ENCODE measurements at regions not wholly inside any gene's neighbourhood (a gene's known extent, or its start where the extent isn't known, plus 50 kb on each side); places are given as distances from the start of the nearest gene placed in this dataset.

DNA sequence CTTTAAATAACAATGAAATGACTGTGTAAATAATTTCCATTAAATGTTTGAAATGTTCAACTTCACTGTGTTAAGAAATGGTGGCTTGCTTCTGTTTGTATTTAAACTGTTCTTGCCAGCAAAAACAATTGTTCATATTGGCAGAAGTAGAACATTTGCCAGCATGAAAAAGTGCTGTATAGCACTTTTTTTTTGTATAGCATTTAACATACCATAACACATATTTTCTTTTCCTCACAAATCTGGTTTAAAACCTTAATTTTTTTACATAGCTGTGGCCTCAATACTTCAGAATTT is 94.1 kb downstream of the COX18 start:
- H3K36me3 ChIP-seq = no peaks in the 10 kb centered on the region
- no peaks in the 10 kb centered on the region for H3K27me3 ChIP-seq
- DNase-seq (no peak), ATAC-seq (no peak)
- in situ Hi-C loops (cut with MboI; ENCODE audit: low sequenced_read_pairs in 4 of 4) = no loop called here
- H3K4me3 ChIP-seq = no peak overlapping the region
- H3K4me1 ChIP-seq = no peaks in the 10 kb centered on the region
- intact Hi-C loops (cut with DNase I; ENCODE audit: low total_unique reads) = no loop called here
- H3K9me3 ChIP-seq = no peaks in the 10 kb centered on the region
- no peak for TF ChIP-seq POLR2A (IDR thresholded peaks at IDR 0.05)
- H3K27ac ChIP-seq = no peak overlapping the region

DNA sequence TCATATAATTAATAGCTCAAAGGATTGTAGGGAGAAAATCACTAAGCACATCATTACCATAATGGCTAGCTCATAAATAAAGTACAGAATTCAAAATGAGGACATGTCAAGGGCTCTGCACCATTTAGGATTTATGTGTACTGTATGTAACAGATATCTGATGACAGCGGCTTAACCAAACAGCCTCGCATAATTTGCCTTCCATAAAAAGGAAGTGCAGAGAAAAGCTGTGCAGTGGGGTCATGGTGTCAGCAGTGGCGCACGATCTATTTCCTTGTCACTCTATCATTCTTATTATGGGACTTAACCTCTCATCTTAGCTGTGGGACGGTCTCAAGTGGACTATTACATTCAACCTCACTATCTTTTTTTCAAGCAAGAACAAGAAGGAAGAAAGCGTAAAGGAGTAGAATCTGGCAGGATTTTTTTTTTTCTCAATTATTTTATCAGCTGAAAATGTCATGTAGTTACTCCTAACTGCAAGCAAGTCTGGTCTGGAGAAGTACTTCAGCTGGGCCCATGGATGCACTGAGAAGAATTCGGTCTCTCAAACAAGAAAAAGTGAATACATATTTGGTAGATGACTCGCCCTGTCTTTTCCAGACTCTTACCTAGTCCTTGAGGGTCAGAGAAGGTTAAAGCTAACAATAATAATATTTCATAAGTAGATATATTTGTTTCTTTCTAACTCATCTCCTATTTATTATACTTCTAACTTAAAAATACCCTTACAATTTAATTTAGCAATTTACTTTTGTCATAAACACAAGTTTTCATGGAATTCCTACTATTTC is 94.6 kb downstream of the COX18 start:
- intact Hi-C loops (cut with DNase I; ENCODE audit: low total_unique reads) (no loop called here), in situ Hi-C loops (cut with MboI; ENCODE audit: low sequenced_read_pairs in 4 of 4) (no loop called here)
- Histone ChIP-seq H3K4me1 (no peaks in the 10 kb centered on the region), H3K9me3 (no peaks in the 10 kb centered on the region), H3K36me3 (no peaks in the 10 kb centered on the region), H3K27ac (no peak overlapping the region), H3K27me3 (no peaks in the 10 kb centered on the region), H3K4me3 (no peak overlapping the region)
- DNase-seq (no peak), ATAC-seq (no peak)
- no peak for TF ChIP-seq POLR2A (IDR thresholded peaks at IDR 0.05)
- TF ChIP-seq, protein P1, sequence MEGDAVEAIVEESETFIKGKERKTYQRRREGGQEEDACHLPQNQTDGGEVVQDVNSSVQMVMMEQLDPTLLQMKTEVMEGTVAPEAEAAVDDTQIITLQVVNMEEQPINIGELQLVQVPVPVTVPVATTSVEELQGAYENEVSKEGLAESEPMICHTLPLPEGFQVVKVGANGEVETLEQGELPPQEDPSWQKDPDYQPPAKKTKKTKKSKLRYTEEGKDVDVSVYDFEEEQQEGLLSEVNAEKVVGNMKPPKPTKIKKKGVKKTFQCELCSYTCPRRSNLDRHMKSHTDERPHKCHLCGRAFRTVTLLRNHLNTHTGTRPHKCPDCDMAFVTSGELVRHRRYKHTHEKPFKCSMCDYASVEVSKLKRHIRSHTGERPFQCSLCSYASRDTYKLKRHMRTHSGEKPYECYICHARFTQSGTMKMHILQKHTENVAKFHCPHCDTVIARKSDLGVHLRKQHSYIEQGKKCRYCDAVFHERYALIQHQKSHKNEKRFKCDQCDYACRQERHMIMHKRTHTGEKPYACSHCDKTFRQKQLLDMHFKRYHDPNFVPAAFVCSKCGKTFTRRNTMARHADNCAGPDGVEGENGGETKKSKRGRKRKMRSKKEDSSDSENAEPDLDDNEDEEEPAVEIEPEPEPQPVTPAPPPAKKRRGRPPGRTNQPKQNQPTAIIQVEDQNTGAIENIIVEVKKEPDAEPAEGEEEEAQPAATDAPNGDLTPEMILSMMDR (IDR thresholded peaks at IDR 0.05 in 4 of 5, conservative IDR thresholded peaks at IDR 0.05 in 1 of 5) = no peak

- DNase-seq (no peak), ATAC-seq (no peak)
- in situ Hi-C loops (cut with MboI; ENCODE audit: low sequenced_read_pairs in 4 of 4) = no loop called here
- H3K4me1 ChIP-seq = no peaks in the 10 kb centered on the region
- no peak overlapping the region for H3K4me3 ChIP-seq
- no peak for TF ChIP-seq POLR2A (IDR thresholded peaks at IDR 0.05)
- TF ChIP-seq, protein P1 (IDR thresholded peaks at IDR 0.05 in 4 of 5, conservative IDR thresholded peaks at IDR 0.05 in 1 of 5) = no peak
- H3K36me3 ChIP-seq = no peaks in the 10 kb centered on the region
- intact Hi-C loops (cut with DNase I; ENCODE audit: low total_unique reads) = no loop called here
- H3K27me3 ChIP-seq = no peaks in the 10 kb centered on the region
- no peaks in the 10 kb centered on the region for H3K9me3 ChIP-seq
- H3K27ac ChIP-seq = no peak overlapping the region
These were observed 97.9 kb downstream of the COX18 start for GRCh38 chr4:72971572-72971971.

- no peak for TF ChIP-seq POLR2A (IDR thresholded peaks at IDR 0.05)
- TF ChIP-seq, protein P1 (IDR thresholded peaks at IDR 0.05 in 4 of 5, conservative IDR thresholded peaks at IDR 0.05 in 1 of 5) = no peak
- H3K27me3 ChIP-seq = no peaks in the 10 kb centered on the region
- in situ Hi-C loops (cut with MboI; ENCODE audit: low sequenced_read_pairs in 4 of 4) (no loop called here), intact Hi-C loops (cut with DNase I; ENCODE audit: low total_unique reads) (no loop called here)
- H3K36me3 ChIP-seq = no peaks in the 10 kb centered on the region
- H3K4me3 ChIP-seq = no peak overlapping the region
- ATAC-seq (no peak), DNase-seq (no peak)
- H3K27ac ChIP-seq = no peak overlapping the region
- H3K9me3 ChIP-seq = no peaks in the 10 kb centered on the region
- no peaks in the 10 kb centered on the region for H3K4me1 ChIP-seq
These were observed 98.8 kb downstream of the COX18 start for GRCh38 chr4:72970756-72971155.

- Histone ChIP-seq H3K27ac (no peak overlapping the region), H3K9me3 (no peaks in the 10 kb centered on the region), H3K36me3 (no peaks in the 10 kb centered on the region), H3K4me1 (no peaks in the 10 kb centered on the region), H3K4me3 (no peak overlapping the region), H3K27me3 (no peaks in the 10 kb centered on the region)
- intact Hi-C loops (cut with DNase I; ENCODE audit: low total_unique reads) (no loop called here), in situ Hi-C loops (cut with MboI; ENCODE audit: low sequenced_read_pairs in 4 of 4) (no loop called here)
- DNase-seq (no peak), ATAC-seq (no peak)
- TF ChIP-seq, protein P1 (IDR thresholded peaks at IDR 0.05 in 4 of 5, conservative IDR thresholded peaks at IDR 0.05 in 1 of 5) = no peak
- TF ChIP-seq POLR2A (IDR thresholded peaks at IDR 0.05) = no peak
These were observed 99.5 kb downstream of the COX18 start for GRCh38 chr4:72969976-72970375.

Measured in gastrocnemius medialis (tissue), 4 donors.